Panc1 (cell line): ENCODE measurements at regions not wholly inside any gene's neighbourhood (a gene's known extent, or its start where the extent isn't known, plus 50 kb on each side); places are given as distances from the start of the nearest gene placed in this dataset.
"Not testable (repeated sequence)": the region's sequence is repeated elsewhere in the genome, so short reads cannot be mapped to it uniquely, and the experiment has no call there.

Experiments
- ATAC-seq: fragments of 200-7000 bp; cut with Tn5 transposase; 2 replicates; pipeline ENCODE4 v1.9.1; 2020; ENCODE audit warnings: mild to moderate bottlenecking, moderate library complexity
- BruUV-seq: library from RNA; stranded (reverse); fragments of 400-500 nt; replicated peaks from 2 replicates; lab custom pipeline; 2021; lab: Mats Ljungman, UMichigan
- CTCF ChIA-PET: fragments of 300-600 bp; sonication (Branson Sonifier 250); formaldehyde crosslinking; loops from one replicate; lab custom pipeline; 2022; ENCODE audit warnings: antibody characterized with exemption; lab: Charles Lee
- POLR2A ChIA-PET: fragments of 300-600 bp; sonication (Branson Sonifier 250); formaldehyde crosslinking; loops from one replicate; lab custom pipeline; 2022; ENCODE audit warnings: antibody characterized with exemption; lab: Charles Lee
- DNase-seq: peaks from one replicate; pipeline ENCODE4 v3.0.0-alpha.2; 2010; ENCODE audit warnings: low read depth, low spot score
- H3K27ac ChIP-seq: 2 replicates; pipeline ENCODE4 v1.5.1; 2011; ENCODE audit warnings: mild to moderate bottlenecking, low read length, inconsistent platforms
- H3K27me3 ChIP-seq: fragments of 200-500 bp; sonication (Bioruptor generic); 2 replicates; pipeline ENCODE4 v1.6.0; 2014; ENCODE audit warnings: low read length, inconsistent platforms; ENCODE audit not compliant: control insufficient read depth, insufficient read depth
- H3K36me3 ChIP-seq: fragments of 200-500 bp; sonication (Bioruptor generic); 2 replicates; pipeline ENCODE4 v1.5.1; 2014; ENCODE audit warnings: inconsistent platforms, mild to moderate bottlenecking, low read length, moderate library complexity; ENCODE audit not compliant: control insufficient read depth, insufficient read depth
- H3K4me1 ChIP-seq: 2 replicates; pipeline ENCODE4 v1.5.1; 2011; ENCODE audit warnings: inconsistent platforms, mild to moderate bottlenecking, low read length, moderate library complexity; ENCODE audit not compliant: control insufficient read depth, insufficient read depth
- H3K4me3 ChIP-seq, 2 experiments: 2 replicates each; pipeline ENCODE4 v1.5.1; 2011 to 2012; ENCODE audit warnings: low read depth in 2 of 2, low read length in 2 of 2, mild to moderate bottlenecking in 2 of 2, inconsistent platforms in 1 of 2, moderate library complexity in 1 of 2
- H3K9me3 ChIP-seq: fragments of 200-500 bp; sonication (Bioruptor generic); 2 replicates; pipeline ENCODE4 v1.5.1; 2014; ENCODE audit warnings: low read depth, mild to moderate bottlenecking, inconsistent platforms, low read length, moderate library complexity; ENCODE audit not compliant: control insufficient read depth, insufficient read depth
- CTCF ChIP-seq: fragments of 450-650 bp; IDR thresholded peaks from 2 replicates; pipeline ENCODE4 v1.5.1; 2017; ENCODE audit warnings: mild to moderate bottlenecking
- POLR2AphosphoS5 ChIP-seq: IDR thresholded peaks from 2 replicates; pipeline ENCODE4 v1.6.1; 2012; ENCODE audit warnings: mild to moderate bottlenecking, low read depth, low read length, moderate library complexity
- REST ChIP-seq, 2 experiments: IDR thresholded peaks; 2 replicates each; pipeline ENCODE4 v1.6.1; 2011 to 2012; ENCODE audit warnings: low read depth in 2 of 2, control low read depth in 1 of 2, low read length in 1 of 2, mild to moderate bottlenecking in 1 of 2, moderate library complexity in 1 of 2; ENCODE audit not compliant: insufficient read depth in 1 of 2
- SIN3A ChIP-seq: IDR thresholded peaks from 2 replicates; pipeline ENCODE4 v1.6.1; 2012; ENCODE audit warnings: low read depth, mild to moderate bottlenecking, low read length, moderate library complexity, borderline replicate concordance; ENCODE audit not compliant: insufficient read depth
- TCF7L2 ChIP-seq: IDR thresholded peaks from 2 replicates; pipeline ENCODE4 v1.6.1; 2011; ENCODE audit warnings: mild to moderate bottlenecking, low read depth, low read length, inconsistent platforms
- in situ Hi-C: cut with HindIII; loops from 2 replicates; pipeline ENCODE4 v1.10.0; 2016; ENCODE audit warnings: low sequenced_read_pairs, low pct_unique_long_range_greater_than_20kb
- intact Hi-C: fragments of 100-400 bp; cut with micrococcal nuclease; formaldehyde crosslinking; loops from one replicate; pipeline ENCODE4 v1.10.0; 2022; ENCODE audit not compliant: unreplicated experiment

- Histone ChIP-seq H3K36me3 (no peaks in the 10 kb centered on the region), H3K4me3 (no peak overlapping the region), H3K27ac (no peak overlapping the region), H3K4me1 (no peaks in the 10 kb centered on the region), H3K27me3 (no peaks in the 10 kb centered on the region), H3K9me3 (no peaks in the 10 kb centered on the region)
- in situ Hi-C loops (no loop called here), intact Hi-C loops (no loop called here)
- ATAC-seq (no peak), DNase-seq (no peak)
- ChIA-PET CTCF (no interaction called here), POLR2A (no interaction called here)
- TF ChIP-seq CTCF, result no peak
- no peak for TF ChIP-seq REST (IDR thresholded peaks at IDR 0.05; ENCODE audit: insufficient read depth in 1 of 2, low read depth in 2 of 2, low read length in 1 of 2)
- no peak for TF ChIP-seq TCF7L2
- BruUV-seq, result no TSS peak
These were observed 300.5 kb upstream of the CCL2 start for GRCh38 chr17:33954597-33954996.

GRCh38 chr17:33955461-33955860 lies 299.6 kb upstream of the CCL2 start:
- ChIA-PET POLR2A (no interaction called here), CTCF (no interaction called here)
- intact Hi-C loops (no loop called here), in situ Hi-C loops (no loop called here)
- no TSS peak for BruUV-seq
- no peak overlapping the region for H3K27ac ChIP-seq
- no peaks in the 10 kb centered on the region for H3K4me1 ChIP-seq
- no peaks in the 10 kb centered on the region for H3K27me3 ChIP-seq
- H3K9me3 ChIP-seq, result no peaks in the 10 kb centered on the region
- no peak overlapping the region for H3K4me3 ChIP-seq
- ATAC-seq, result no peak
- no peak for TF ChIP-seq POLR2AphosphoS5
- no peak for TF ChIP-seq REST (IDR thresholded peaks at IDR 0.05; ENCODE audit: insufficient read depth in 1 of 2, low read depth in 2 of 2, low read length in 1 of 2)
- no peak for TF ChIP-seq TCF7L2
- no peak for TF ChIP-seq SIN3A
- no peak for TF ChIP-seq CTCF
- H3K36me3 ChIP-seq, result no peaks in the 10 kb centered on the region
- no peak for DNase-seq

GRCh38 chr17:33959098-33959497 lies 296.0 kb upstream of the CCL2 start:
- ATAC-seq, intact Hi-C loops, H3K9me3 ChIP-seq, POLR2A ChIA-PET, H3K4me3 ChIP-seq, H3K27me3 ChIP-seq, DNase-seq, H3K27ac ChIP-seq, CTCF ChIA-PET, BruUV-seq, H3K4me1 ChIP-seq, in situ Hi-C loops, H3K36me3 ChIP-seq: not testable (repeated sequence)
